Stimulated activated CD8-positive, alpha-beta memory T cell treated with anti-CD3 and anti-CD28 coated beads, Interleukin-7, amount 100 ng/mL, for 48 hours (primary cell): ENCODE measurements at regions not wholly inside any gene's neighbourhood (a gene's known extent, or its start where the extent isn't known, plus 50 kb on each side); places are given as distances from the start of the nearest gene placed in this dataset.
"Not testable (repeated sequence)": the region's sequence is repeated elsewhere in the genome, so short reads cannot be mapped to it uniquely, and the experiment has no call there.

Experiments used
- DNase-seq, 2 donors: peaks; one replicate each; pipeline ENCODE4 v3.0.0-alpha.2; 2020; ENCODE audit warnings: low read depth in 1 of 2; ENCODE audit errors: extremely low read depth in 1 of 2

GRCh38 chr21:20802201-20802600, 196.0 kb upstream of the NCAM2 start:
- DNase-seq, result no peak

- no peak for DNase-seq
These were observed 195.5 kb upstream of the NCAM2 start for GRCh38 chr21:20802631-20803260.

GRCh38 chr21:20811702-20812101, 186.5 kb upstream of the NCAM2 start:
- DNase-seq, result no peak

DNA sequence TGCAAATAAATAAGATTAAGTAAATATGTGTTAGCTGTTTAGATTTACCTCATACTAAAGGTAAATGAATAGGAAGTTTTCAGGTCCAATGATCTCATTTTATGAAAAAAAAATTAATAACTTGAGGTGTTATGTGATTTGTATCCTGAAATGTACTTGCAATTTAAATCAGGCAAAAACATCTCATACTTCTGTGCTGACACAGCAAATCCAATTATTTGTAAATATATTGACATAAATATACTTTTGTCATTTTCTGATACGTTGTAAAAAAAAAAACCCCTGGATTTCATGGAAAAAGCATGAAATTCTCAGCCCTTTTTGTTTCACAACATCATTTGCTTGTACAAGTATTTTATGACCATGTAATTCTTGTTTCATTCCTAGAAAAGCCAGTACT, 184.1 kb upstream of the NCAM2 start:
- DNase-seq, result no peak

DNA sequence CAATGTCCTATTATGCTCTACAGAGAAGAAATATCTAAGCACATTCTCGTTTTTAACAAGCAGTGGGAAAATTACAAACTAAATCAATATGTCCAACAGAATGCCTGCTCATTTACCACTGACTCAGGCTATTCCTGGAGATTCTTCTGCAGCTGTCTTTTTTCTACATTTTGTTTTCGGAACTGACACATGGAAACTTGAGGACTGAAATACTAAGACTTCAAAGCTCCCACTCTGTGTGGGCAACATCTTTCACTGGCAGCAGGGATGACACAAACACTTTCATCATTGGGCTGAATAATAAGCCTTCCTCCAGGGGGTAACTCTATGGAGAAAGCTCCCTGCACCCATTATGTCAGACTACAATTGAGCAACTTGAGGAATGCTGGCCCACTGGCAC, 175.5 kb upstream of the NCAM2 start:
- no peak for DNase-seq

DNA sequence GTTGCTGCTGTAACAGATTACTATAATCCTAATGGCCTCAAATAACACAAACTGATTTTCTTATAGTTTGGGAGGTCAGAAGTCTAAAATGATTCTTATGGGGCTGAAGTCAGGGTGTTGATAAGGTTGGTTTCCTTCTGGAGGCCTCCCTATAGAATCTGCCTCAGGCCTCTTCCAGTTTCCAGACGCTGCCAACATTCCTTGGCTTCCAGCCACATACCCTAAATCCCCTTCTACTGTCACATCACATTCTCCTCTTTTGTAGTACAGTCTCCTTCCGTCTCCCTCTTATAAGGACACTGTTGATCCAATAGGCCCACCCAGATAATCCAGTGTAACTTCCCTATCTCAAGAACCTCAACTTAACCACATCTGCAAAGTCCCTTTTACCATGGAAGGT, 145.3 kb upstream of the NCAM2 start:
- DNase-seq, result no peak

GRCh38 chr21:20856926-20857325, 141.3 kb upstream of the NCAM2 start:
- DNase-seq, result no peak

DNA sequence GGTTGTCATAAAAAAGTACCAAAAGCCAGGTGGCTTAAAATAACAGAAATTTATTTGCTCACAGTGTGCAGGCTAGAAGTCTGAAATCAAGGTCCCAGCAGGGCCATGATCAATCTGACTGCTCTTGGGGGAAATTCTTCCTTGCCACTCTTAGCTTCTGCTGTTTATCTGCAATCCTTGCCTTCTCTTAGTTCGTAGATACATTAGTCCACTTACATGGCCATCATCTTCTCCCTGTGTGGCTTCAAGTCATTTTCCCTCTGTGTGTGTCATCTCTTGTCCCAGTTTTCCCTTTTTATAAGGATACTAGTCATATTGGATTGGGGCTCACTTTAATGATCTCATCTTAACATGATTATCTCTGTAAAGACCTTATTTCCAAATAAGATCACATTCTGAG, 124.0 kb upstream of the NCAM2 start:
- DNase-seq, result no peak

DNA sequence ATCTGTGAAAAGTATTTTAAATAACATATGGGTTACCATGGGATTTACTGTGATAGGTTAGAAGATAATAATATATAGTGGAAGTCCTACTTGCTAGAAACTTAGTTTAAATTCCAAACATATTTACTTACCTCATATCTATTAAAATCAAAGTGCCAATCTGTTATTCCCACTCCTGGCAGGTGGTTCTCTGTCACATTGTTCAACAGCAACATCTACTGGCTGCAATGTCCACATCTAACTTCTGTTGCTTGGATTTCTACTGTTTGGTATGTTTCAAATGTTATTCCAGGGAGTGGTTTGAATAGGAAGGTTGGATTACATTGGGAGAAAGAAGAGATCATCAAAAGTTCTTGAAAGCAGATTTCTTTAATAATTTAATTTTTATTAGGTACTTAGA, 122.5 kb upstream of the NCAM2 start:
- no peak for DNase-seq

- no peak for DNase-seq
These were observed 120.2 kb upstream of the NCAM2 start for GRCh38 chr21:20877976-20878375.

DNA sequence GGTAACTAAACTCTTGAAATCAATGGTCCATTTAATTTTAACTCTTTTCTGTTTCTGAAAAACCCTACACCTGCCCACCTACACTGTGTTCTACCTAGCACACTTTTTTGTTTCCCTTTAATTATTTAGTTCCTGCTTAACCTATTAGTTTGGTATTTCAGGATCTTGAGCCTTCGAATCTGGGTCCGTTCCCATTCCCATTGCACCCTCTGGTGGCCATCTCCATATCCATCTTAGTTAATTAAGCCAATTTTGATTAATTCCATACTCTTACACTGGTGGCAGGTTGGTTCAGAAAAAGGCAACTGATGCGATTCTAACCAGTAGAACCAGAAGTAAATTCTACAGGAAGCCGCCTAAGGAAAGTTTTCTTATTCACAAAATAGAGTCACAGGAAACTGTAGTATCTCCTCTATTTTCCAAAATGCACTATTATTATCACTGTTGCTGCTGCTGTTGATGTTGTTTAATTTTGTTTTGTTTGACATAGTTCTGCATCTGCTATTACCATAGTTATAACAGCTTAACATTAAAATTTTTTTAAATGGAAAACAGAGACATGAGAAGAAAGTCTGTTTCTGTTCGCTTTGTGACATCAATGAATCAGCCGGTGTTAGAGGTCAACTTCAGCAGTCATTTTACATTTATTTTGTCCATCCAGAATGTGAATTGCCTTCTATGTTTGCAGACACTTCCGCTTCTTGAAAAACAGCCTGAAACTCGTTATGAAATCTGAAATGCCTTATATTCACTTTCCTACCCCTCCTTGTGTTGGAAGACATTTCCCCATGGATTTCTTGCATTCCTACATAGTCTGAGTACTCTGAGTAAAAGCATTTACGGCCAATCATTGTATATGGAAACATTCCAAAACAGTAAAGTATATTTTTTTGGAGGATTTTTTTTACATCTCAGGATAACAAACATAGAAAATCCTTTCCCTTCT, 115.5 kb upstream of the NCAM2 start:
- DNase-seq, result no peak

- no peak for DNase-seq
These were observed 114.8 kb upstream of the NCAM2 start for GRCh38 chr21:20883408-20883800.

GRCh38 chr21:20902511-20902910, 95.7 kb upstream of the NCAM2 start:
- DNase-seq, result no peak

DNA sequence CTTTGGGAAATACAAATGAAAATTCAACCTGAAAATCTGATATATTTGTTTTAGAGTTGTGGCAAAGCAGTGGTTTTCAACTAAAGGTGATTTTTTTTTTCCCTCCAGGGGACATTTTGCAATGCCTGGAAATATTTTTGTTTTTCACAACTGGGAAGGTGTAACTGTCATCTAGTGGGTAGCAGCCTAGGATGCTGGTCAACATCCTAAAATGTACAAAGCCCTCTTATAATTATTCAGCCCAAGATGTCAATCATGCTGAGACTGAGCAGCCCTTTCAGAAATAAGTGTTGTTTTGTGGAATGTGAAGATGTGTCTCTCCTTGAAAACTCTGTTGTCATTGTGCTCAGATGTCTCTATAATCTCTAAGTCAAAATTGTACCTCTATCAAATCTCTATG, 95.2 kb upstream of the NCAM2 start:
- DNase-seq, result no peak

GRCh38 chr21:20927555-20927954, 70.7 kb upstream of the NCAM2 start:
- not testable (repeated sequence) for DNase-seq

DNA sequence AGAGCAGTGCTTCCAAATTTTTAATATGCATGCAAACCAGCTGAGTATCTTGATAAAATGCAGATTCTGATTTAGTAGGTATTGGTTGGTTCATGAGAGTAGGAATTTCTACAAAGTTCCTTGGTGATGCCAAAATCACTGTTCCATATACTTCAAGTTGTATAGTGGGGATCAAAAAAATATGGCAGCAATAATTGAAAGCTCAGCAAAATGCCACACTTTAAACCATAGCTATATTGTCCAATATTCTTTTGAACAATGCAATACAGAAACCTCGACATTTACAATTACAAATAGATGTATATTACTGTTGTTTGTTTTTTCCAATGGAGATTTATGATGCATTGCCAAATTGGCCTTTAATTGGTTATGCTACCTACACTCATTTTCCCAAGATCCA, 55.7 kb upstream of the NCAM2 start:
- no peak for DNase-seq

DNA sequence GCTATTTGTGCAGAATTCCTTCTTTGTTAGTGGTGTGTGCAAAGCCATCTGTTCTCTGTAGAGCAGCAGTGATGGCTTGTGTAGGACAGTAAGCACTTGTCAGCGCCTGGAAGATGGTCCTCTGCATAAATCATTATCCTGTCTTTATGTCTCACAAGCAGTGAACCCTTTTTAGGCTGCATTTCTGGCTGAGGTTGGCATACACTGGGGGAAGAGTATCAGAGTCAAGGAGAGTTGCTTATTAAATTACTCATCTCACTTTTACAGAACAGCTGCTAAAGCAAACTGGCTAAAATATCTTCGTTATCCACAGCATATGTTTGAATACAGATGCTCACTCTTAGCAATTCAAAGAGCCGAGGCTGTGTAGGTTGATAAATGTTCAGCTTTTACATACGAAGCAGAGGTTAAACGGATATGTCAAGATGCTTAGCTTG, 54.6 kb upstream of the NCAM2 start:
- DNase-seq, result no peak

- no peak for DNase-seq
These were observed 54.1 kb upstream of the NCAM2 start for GRCh38 chr21:20944139-20944538.

DNA sequence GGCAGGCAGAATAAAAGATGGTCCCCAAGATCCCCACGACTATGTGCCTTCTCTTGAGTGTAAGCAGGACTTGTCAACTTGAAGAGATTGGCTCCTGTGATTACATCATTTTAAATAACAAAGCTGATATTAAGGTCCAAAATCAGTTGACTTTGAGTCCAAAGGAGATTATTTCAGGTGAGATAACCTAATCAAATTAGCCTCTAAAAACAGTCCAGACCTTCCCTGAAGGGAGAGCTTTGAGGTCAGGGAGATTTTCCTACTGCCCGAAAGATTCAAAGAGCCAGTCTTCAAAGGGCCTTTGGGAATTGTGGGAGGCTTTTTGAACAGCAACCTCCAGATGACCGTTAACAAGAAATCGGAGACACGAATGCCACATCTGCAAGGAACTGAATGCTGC, 51.5 kb upstream of the NCAM2 start:
- no peak for DNase-seq
